GM19438 (cell line): ENCODE measurements at regions not wholly inside any gene's neighbourhood (a gene's known extent, or its start where the extent isn't known, plus 50 kb on each side); places are given as distances from the start of the nearest gene placed in this dataset.

Experiments used
- ATAC-seq: cut with Tn5 transposase; IDR thresholded peaks from one replicate; pipeline ENCODE4 v1.9.1; 2021; ENCODE audit warnings: low read depth; ENCODE audit not compliant: unreplicated experiment

DNA sequence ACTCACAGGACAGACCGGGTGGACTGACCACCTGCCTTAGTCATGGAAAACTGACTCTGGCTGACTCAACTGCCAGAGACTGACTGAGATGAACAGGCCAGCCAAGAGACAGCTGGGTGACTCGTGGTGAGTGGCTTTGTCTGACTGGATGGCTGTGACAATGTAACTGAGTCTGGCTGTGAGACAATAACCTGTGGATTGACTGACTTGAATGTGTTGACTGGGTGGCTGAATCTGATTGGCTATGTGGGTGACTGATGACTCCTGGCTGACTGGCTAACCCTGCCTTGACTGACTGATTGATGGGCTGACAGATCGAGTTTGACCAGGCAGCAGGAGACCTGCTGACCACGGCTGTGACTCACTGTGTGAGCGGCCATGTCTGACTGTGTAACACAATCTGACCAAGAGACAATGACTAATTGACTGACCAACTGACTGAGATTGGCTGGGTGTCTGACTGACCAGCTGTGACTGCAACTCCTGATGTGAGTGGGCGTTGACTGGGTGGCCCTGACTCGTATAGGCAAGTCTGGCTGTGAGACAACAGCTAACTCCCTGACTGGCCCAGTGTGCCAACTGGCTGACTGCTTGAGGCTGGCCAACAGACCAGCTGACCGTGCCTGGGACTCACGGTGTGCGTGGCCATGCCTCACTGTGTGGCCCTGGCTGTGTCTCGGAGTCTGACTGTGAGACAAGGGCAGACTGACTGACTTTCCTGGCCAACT lies 509.1 kb downstream of the SHQ1 start:
- no peak for ATAC-seq

DNA sequence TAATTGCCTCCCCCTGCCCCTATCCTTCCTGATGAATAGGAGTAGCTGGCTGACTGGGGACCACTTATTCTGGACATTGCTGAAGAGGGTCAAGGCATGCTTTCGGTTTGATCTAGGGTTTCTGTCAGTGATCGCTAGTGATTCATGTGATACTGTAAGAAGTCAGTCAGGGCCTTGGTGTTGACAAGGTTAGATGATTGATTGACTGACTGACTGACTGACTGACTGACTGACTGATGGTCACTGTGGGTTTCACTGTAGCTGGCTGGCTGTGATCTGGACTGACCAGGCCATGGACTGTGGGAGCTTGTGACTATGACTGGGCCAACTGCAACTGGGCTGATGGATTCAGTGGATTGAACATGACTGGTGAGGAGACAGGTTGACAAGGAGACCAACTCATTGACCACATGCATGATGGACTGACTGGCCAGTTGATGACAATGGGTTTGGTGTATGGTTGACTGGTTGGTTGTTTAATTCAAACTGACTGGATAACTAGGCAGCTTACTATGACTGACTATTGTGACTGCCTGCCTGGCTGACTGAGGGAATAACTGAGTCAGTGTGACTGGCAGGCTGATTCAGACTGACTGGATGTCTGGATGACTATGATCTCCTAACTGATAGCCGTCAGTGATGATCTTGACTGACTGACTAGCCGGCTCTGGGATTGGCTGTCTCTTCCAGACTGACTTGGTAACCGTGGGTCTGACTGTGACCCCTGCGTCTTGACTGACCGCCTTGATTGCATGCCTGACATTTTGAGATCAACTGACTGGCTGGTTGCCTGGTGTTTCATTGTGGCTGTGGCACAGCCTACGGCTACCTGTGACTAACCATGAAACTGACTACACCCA lies 509.9 kb downstream of the SHQ1 start:
- no peak for ATAC-seq

DNA sequence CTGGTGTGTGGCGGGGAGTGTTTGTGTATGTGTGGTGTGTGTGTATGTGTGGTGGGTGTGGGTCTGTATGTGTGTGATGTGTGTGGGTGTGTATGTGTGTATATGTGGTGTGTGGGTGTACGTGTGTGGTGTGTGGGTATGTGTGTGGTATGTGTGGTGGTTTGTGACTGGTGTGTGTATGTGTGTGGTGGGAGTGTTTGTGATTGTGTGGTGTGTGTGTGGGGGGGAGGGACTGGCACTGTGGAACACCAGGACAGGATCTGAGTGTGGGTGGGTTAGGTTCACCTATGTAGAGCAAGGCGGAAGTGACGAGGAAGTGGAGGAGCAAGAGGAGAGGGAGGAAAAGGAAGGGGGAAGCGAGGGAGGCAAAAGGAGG lies 510.8 kb downstream of the SHQ1 start:
- no peak for ATAC-seq

DNA sequence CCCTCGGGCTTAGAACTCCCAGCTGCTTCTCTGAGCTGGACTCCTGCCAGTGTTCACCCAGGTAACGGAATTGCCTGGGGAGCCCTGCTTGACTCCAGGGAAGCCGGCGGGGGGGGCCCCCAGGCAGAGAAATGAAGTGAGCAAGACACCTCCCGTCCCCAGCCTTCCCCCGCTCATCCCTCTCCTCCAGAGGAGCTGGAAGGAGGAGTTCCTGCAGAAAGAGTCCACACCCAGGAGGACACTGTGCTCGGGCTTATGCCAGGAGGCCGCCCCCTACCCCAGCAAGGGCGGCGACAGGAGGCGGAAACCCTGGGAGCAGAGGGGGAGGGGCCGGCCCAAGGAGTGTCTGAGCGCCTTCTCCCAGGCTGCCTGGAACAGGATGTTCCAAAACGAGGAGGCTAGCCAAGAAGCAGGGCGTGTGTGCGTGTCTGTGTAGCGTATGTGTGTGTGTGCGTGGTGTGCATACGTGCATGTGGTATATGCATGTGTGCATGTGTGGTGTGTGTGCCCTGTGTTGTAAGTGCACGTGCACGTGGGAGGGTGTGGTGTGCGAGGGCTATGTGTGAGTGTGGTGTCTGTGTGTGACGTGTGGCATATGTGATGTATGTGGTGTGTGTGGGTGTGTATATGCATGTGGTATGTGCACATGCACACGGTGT lies 511.3 kb downstream of the SHQ1 start:
- no peak for ATAC-seq

DNA sequence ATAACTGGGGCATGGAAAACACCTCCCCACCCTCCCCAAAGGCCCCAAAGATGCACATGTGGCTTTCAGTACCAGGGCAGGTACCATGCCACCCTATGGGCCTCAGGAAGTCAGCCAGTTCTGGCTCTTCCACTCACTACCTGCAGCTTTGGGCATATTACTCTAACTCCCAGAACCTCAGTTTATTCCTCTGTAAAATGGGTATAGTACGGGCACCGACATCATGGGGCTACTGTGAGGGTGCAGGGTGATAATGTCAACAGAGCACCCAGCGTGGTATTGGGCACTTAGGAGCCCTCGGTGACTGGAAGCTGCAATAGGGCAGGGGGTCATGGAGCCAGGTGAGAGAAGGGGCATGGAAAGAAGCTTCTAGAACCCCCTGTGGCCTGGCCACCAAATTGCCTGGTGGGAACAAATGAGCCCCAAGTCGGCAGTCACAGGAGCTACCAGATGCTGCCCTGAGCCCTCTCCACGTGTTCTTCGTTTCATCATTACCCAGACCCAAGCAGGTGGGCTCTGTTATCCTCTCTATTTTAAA lies 512.1 kb downstream of the SHQ1 start:
- ATAC-seq = no peak

DNA sequence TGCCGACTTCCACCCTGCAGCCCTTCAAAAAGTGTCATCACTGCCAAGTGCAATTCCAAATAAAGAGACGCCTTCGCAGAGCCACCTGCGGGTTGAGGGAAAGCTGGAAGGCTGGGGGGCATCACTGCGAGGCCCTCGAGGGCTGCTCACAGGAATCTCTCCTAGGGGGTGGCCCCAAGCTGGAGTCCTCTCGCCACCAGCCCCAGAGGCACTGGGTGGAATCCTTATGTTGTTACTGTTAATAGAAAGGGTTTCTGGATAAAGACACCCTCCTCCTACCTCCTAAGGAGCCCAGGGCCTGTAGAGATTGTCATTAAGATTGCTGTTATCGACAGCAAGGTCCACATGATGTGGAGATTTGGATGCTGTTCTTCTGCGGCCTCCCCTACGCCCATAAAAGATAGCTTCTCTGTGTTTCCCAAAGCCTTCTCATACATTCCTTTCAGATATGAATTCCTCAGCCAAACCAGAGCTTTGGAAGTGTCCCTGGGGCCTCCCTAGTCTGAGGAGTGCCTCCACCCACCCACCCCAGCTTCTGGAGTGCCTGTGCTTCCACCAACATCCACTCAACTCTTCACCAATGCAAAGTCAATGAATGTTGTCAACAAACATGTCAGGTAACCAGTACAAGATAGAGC lies 512.7 kb downstream of the SHQ1 start:
- no peak for ATAC-seq

DNA sequence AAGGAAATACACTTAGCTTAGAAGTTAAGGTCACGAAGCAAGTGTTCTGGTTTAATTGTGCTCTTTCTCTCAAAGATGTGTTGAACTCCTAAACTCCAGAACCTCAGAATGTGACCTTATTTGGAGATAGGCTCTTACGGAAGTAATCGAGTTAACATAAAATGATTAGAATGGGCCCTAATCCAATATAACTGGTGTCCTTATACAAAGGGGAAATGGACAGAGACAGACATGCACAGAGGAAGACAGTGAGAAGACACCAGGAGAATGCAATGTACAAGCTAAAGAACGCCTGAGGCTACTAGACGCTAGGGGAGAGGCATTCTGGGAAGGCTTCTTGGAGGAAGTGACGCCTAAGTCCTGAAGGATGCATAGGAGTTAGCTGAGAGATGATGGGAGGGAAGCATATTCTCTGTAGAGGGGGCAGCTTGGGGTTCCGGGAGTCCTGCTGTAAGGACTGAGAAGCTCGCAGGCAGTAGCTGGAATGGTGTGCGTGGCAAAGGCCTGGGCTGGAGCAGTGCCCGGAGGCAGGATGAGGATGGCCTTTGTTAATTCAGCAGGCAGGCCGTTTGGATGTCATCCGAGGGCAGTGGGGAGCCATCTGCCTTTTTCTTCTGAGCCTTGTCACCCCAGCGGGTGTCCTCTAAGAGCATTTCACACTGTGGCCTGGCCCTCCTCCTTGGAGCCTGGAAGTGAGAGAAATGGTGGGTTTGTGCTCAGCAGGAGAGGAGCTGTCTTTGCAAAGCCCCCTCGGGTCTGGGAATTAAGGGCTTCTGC lies 513.4 kb downstream of the SHQ1 start:
- no peak for ATAC-seq

DNA sequence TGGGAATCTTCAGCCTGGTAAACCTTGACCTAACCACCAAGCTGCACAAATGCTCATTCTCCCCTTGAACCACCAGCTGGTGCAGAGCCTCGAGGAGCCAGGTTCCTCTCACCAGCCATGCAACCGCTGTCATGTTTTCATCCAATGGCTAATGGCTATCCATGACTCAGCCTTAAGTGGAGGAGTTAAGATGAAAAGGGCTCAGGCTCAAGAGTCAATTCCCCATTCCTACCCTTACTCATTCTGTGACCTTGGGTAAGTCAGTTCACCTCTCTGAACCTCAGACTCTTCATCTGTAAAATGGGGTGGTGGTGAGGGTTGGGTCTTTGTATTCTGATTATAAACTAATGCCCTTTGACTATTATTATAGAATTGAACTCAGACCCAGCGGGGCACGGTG lies 515.6 kb downstream of the SHQ1 start:
- ATAC-seq = no peak

DNA sequence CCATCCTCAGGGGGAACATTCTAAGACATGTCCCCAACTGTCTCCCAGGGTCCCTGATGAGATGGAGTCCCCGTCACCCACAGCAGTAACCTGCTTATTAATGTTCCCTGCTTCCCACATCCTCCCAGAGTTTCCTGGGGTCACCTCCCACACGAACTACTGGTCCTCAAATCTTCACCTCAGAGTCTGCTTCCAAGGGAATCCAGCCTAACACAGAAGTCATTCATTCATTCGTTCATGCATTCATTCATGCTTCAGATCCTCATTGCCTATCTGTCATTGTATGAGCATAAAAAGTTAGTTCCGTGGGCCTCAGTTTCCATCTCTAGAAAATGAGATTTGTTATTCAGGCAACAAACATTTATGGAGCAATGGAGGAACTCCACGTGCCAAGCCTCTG lies 516.2 kb downstream of the SHQ1 start:
- ATAC-seq = no peak

DNA sequence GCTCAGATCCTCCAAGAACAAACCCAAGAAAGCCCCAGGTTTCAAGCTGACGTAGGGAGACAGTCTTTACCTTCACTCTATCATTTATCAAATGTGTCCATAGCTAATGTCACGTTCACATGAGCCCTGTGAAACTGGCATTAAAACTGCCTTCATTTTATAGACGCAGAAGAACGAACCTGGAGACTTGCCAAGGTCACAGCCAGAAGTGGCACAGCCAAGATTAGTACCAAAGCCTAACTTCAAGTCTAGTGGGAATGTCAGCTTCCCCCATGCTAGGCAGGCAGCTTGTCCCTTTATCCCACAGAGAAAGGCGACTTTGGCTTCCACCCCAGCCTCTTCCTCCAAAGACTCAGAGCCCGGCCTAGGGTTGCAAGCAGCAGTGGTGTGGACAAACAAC lies 517.2 kb downstream of the SHQ1 start:
- no peak for ATAC-seq

DNA sequence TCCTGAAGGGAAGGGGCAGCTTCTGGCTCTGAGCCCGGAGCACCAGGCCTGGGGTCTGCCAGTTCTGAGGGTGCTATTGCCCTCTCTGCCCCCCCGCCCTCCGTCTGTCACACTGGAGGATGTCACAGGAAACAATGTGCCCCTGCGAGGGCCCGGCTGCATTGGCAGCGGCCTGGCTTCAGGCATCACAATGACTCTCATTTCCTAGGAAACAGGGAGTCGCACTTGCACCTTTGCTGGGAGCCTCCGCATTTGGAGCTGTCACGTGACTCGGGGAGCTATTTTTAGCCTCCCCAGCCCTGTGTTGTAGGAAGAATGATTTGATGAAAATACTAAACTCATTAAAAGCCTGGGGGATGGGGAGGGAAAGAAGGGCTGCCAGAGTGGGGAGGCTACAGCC lies 518.9 kb downstream of the SHQ1 start:
- no peak for ATAC-seq

DNA sequence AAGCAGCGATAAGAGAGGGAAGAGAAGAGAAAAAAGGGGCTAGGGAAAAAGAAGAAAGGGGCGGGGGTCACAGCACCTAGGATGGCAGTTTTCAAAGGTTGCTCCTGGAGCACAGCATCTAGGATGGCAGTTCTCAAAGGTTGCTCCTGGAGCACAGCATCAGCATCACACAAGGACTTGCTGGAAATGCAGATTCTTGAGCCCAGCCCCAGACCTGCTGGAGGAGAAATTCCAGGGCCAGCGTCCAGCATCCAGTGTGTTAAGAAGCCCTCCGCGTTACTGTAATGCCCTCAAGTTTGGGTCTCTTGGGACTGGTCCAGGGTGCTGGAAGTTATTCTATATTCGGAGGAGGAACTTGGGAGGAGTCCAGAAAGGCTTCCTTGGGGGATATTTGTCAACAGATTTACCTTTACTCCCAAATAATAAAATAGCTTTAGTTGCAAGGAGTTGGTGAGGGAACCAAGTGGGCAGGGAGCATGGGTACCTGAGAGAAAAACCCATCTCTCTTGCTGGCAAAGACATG lies 519.4 kb downstream of the SHQ1 start:
- no peak for ATAC-seq

DNA sequence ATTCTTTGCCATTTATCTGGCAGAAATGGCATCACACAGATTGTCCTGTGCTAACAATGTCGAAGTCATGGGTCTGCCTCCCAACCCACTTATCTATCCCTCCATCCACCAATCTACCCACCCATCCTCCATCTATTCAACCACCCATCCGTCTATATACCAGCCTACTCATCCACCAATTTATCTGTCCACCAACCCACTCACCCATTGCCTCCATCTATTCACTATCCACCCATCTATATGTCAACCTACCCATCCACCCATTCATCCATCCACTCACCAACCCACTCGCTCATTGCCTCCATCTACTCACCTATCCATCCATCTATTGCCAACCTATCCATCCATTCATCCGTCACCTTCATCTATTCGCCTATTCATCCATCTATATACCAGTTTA lies 521.2 kb downstream of the SHQ1 start:
- no peak for ATAC-seq

DNA sequence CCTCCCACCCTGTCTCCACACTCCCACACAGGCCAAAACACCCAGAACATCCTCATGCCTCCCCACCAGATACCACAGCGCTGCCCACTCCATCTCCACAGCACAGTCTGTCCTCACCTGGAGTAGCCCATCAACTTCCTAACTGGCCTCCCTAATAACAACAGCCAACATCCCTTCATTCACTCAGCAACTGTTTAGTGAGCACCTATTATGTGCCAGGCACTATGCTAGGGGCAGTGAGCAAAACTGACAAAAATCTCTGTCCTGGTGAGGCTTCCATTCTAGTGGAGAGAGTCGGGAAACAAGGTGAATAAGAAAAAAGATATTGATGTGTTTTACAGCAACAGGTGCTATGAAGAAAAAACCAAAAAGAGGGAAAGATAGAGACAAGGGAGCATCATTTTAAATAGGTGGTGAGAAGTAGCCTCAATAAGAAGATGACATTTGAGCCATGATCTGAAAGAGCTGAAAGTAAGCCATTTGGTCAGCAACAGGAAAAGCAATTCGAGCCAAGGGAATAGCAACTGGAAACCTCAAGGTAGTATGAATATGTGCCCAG lies 523.9 kb downstream of the SHQ1 start:
- ATAC-seq = no peak

DNA sequence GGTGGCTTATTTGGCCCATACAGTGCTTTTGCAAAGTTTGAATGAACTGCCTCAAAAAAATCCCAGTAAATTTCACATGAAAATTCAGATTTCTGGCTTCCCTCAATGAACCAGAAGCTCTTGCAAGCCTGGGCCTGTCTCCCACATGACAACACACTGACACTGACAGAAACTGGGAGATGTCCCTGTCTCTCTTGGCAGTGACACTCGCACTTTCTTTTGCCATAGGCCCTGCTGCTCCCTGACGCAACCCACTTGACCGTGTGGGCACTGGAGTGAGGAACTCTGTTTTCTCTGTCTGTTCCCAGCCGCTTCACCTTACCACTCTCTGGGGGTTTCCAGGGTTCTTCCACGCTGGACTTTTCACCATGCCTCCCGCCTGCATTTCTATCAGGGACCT lies 524.5 kb downstream of the SHQ1 start:
- no peak for ATAC-seq

DNA sequence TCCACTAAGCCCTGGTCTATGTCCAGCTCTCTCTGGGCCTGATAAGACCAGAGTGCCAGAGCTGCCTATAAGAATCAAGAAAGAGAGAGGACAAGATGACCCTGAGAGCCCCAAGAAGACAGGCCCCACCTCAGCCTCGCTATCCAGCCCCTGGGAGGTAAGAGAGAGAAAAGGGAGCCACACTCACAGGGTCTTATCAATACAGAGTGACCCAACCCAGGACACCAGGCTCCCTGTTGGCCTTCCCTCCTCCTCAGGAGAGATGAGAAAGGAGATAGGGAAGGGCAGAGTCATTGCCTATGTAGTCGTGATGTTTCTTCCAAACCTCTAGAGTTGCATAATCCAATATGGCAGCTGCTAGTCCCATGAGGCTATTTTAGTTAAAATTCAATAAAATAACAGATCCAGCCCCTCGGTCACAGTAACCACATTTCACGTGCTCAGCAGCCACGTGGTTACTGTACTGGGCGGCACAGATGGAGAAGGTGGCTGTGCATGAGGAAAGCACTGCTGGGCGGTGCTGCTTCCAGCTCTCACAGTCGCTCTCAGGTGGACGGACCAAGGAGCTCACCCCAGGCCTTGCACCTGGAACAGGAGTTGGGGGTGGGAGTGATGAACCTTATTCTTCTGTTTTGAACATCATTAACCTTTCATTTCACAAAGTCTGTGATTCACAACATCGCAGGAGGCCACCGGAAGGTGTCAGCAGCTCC lies 525.8 kb downstream of the SHQ1 start:
- no peak for ATAC-seq

DNA sequence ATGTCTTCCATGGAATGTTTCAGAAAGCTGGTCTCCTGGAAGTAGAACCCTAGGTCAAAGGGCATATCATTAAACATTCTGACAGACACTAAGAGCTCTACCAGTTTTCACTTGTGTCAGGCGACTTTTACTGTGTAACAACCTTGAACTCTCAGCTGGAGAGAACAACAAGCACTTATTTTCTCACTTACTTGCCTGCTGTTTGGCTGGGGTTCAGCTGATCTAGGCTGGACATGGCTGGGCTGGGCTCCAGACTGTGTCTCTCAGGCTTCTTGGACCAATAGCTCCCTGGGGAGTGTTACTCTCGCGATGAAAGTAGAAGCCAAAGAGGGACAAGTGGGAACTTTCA lies 527.3 kb downstream of the SHQ1 start:
- no peak for ATAC-seq

DNA sequence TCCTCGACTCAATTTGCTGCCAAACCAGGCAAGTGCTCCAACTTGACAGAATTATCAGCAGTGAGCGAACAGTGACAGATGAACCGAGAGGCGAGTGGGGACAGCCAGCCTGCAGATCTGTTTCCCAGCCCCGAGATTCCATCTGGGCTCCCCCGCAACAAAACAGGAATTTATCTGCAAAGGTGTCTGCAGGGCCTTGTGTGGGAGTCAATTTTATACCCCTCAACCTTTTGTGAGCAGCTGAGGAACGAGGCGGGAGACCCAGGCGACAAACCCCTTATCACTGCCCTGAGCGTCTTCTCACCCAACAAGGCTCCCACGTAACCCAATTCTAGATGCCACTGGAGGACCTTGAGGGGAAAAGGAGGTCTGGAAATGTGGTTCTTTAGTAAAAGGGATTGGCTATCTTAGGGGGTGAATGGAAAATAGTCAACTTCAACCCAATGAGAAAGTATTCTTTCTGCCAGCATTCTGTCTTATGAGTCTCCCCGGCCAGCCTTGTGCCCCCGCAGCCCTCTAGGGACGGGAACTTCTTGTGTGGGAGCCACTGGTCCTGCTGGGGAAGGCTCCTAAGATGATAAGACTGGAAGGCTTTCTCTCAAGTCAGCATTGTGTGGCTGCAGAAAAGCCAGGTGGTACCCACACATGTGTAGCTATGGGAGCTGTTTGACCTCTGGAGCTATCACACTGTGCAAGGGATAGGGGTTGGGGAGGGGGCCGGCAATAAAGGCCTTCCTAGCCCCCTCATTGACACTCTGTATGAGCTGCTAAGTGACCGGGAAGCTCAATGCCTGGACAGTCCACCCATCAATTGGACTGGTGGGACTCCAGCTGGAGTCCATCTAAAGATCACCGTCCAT lies 527.9 kb downstream of the SHQ1 start:
- no peak for ATAC-seq
